Caco-2 (cell line): ENCODE measurements at regions not wholly inside any gene's neighbourhood (a gene's known extent, or its start where the extent isn't known, plus 50 kb on each side); places are given as distances from the start of the nearest gene placed in this dataset.
A peak's percentile ranks its signal among the peaks of the same experiment; 100 is the strongest.

Experiments used
- BruUV-seq: library from RNA; stranded (reverse); fragments of 400-500 nt; replicated peaks from 2 replicates; lab custom pipeline; 2021; lab: Mats Ljungman, UMichigan
- CTCF ChIA-PET: fragments of 300-600 bp; sonication (Branson Sonifier 250); formaldehyde crosslinking; loops from one replicate; lab custom pipeline; 2022; ENCODE audit warnings: antibody characterized with exemption; lab: Charles Lee
- POLR2A ChIA-PET: fragments of 300-600 bp; sonication (Branson Sonifier 250); formaldehyde crosslinking; loops from one replicate; lab custom pipeline; 2022; ENCODE audit warnings: antibody characterized with exemption; lab: Charles Lee
- DNase-seq, 2 experiments: peaks; one replicate each; pipeline versions ENCODE4 v3.0.0 to v3.0.0-alpha.2; 2020 to 2022
- H3K27me3 ChIP-seq: replicated peaks from 2 replicates; pipeline ENCODE4 v1.6.0; 2011; ENCODE audit warnings: low read length; ENCODE audit not compliant: control insufficient read depth, insufficient read depth
- H3K36me3 ChIP-seq: 2 replicates; pipeline ENCODE4 v1.5.1; 2011; ENCODE audit warnings: low read length; ENCODE audit not compliant: control insufficient read depth, insufficient read depth
- H3K4me1 ChIP-seq: fragments of 250-450 bp; sonication (Bioruptor Pico); 2 replicates; pipeline ENCODE4 v1.5.1; 2020; ENCODE audit warnings: mild to moderate bottlenecking
- H3K4me3 ChIP-seq: 2 replicates; pipeline ENCODE4 v1.5.1; 2011; ENCODE audit warnings: low read depth, mild to moderate bottlenecking, control low read depth, low read length
- H3K9me3 ChIP-seq: fragments of 250-450 bp; sonication (Bioruptor Pico); 2 replicates; pipeline ENCODE4 v1.5.1; 2020; ENCODE audit warnings: mild to moderate bottlenecking, moderate library complexity
- H3K27ac Mint-ChIP-seq: one replicate; pipeline ENCODE4 v1.8.0; 2022; ENCODE audit warnings: mixed read lengths; ENCODE audit not compliant: unreplicated experiment
- H3K27me3 Mint-ChIP-seq: one replicate; pipeline ENCODE4 v1.8.0; 2022; ENCODE audit warnings: mixed read lengths; ENCODE audit not compliant: insufficient read depth, unreplicated experiment
- H3K36me3 Mint-ChIP-seq: one replicate; pipeline ENCODE4 v1.8.0; 2022; ENCODE audit warnings: mild to moderate bottlenecking, mixed read lengths; ENCODE audit not compliant: insufficient read depth, unreplicated experiment
- H3K4me1 Mint-ChIP-seq: one replicate; pipeline ENCODE4 v1.8.0; 2022; ENCODE audit warnings: low read depth, mixed read lengths; ENCODE audit not compliant: unreplicated experiment
- H3K4me3 Mint-ChIP-seq: one replicate; pipeline ENCODE4 v1.8.0; 2022; ENCODE audit warnings: mild to moderate bottlenecking, moderate library complexity, mixed read lengths; ENCODE audit not compliant: unreplicated experiment
- H3K9me3 Mint-ChIP-seq: one replicate; pipeline ENCODE4 v1.8.0; 2022; ENCODE audit warnings: mixed read lengths; ENCODE audit not compliant: unreplicated experiment
- intact Hi-C: fragments of 100-400 bp; cut with micrococcal nuclease; formaldehyde crosslinking; loops from one replicate; pipeline ENCODE4 v1.10.0; 2022; ENCODE audit not compliant: unreplicated experiment
- TF ChIP-seq, protein P1 (sequence below), 2 experiments: fragments of 200-600 bp in 1 of 2; IDR thresholded peaks; 1 replicate in 1 of 2; 2 replicates in 1 of 2; pipeline versions ENCODE4 v1.5.1 to v1.8.0; 2011 to 2022; ENCODE audit warnings: antibody characterized with exemption in 1 of 2, control low read depth in 1 of 2, inconsistent platforms in 1 of 2, low read depth in 1 of 2, low read length in 1 of 2, mild to moderate bottlenecking in 1 of 2, moderate library complexity in 1 of 2; ENCODE audit not compliant: insufficient read depth in 1 of 2, severe bottlenecking in 1 of 2, unreplicated experiment in 1 of 2

DNA sequence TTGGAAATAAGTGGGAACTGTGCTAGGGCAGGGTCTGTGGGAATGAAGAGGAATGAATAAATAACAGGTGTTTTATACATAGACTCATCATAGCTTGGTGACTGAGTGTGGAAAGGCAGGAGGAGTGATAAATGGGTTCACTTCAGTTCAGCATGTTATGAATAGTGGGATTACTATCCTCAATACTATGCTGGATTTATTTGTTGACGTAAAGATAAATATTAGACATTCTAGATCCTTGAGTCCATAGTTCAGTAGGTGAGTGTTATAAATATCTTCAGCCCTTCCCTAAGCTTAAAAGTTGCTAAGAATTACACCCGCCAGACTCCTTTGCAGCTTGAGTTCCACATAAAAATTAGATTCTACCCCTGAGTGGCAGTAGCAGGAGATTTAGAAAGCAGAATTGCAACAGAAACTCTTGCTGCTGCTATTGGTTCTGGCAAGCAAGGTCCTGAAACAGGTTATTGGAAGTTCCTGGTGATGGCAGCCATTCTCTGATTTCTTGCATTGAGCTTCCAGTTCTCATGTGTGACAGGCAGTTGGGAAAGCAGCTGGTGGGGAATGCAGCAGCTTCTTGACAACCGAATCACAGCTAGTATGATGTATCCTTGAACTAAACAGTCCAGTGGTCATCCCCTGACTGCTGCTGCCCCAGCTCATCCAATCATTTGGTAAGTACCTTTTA is 1558.9 kb downstream of the FAM181B start:
- POLR2A ChIA-PET, result no interaction called here
- CTCF ChIA-PET, result interaction anchor here (1.4 kb wide), 1 partner anchor 18 kb away, joined by 3 read pairs; no protein-coding TSS in a partner anchor
- Histone ChIP-seq H3K4me1 (peaks cover 29% of the 10 kb centered on the region), H3K27me3 (no peaks in the 10 kb centered on the region), H3K4me3 (no peak overlapping the region), H3K36me3 (no peaks in the 10 kb centered on the region), H3K9me3 (peaks cover 6% of the 10 kb centered on the region; the same call in 1 of the 2 replicates)
- H3K27me3 Mint-ChIP-seq, result no peaks in the 10 kb centered on the region
- H3K9me3 Mint-ChIP-seq, result peaks cover 33% of the 10 kb centered on the region
- intact Hi-C loops, result loop anchor here (1.0 kb wide), 2 partner anchors 18 to 134 kb away; no protein-coding TSS in a partner anchor
- no peak overlapping the region for H3K4me3 Mint-ChIP-seq
- no peak overlapping the region for H3K27ac Mint-ChIP-seq
- no peaks in the 10 kb centered on the region for H3K36me3 Mint-ChIP-seq
- H3K4me1 Mint-ChIP-seq, result peaks cover 18% of the 10 kb centered on the region
- TF ChIP-seq, protein P1, sequence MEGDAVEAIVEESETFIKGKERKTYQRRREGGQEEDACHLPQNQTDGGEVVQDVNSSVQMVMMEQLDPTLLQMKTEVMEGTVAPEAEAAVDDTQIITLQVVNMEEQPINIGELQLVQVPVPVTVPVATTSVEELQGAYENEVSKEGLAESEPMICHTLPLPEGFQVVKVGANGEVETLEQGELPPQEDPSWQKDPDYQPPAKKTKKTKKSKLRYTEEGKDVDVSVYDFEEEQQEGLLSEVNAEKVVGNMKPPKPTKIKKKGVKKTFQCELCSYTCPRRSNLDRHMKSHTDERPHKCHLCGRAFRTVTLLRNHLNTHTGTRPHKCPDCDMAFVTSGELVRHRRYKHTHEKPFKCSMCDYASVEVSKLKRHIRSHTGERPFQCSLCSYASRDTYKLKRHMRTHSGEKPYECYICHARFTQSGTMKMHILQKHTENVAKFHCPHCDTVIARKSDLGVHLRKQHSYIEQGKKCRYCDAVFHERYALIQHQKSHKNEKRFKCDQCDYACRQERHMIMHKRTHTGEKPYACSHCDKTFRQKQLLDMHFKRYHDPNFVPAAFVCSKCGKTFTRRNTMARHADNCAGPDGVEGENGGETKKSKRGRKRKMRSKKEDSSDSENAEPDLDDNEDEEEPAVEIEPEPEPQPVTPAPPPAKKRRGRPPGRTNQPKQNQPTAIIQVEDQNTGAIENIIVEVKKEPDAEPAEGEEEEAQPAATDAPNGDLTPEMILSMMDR (IDR thresholded peaks at IDR 0.05; ENCODE audit: insufficient read depth in 1 of 2, low read depth in 1 of 2, low read length in 1 of 2, severe bottlenecking in 1 of 2, unreplicated experiment in 1 of 2), result no peak
- no TSS peak for BruUV-seq
- DNase-seq, result peak in 1 of 2 experiments; percentile 25

DNA sequence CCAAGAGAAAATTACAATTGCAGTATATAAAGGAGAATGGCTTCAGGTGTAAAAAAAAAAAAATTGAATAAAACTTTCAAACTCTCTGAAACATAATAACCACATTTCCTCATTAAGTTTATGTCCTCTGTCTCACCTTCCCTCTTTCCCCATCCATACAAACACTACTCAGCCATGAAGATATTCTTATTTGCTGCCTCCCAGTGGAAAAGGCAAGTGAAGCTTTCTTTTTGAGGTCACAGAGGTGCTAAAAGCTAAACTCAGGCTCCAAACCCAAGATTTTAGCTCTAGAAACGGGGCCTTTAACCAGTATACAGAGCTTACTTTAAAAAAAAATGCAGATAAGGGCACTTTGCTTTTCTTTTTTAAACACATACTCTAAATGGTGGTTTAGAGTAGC is 1568.5 kb downstream of the FAM181B start:
- Histone ChIP-seq H3K27me3 (no peaks in the 10 kb centered on the region), H3K9me3 (no peaks in the 10 kb centered on the region), H3K4me3 (no peak overlapping the region), H3K4me1 (no peaks in the 10 kb centered on the region), H3K36me3 (no peaks in the 10 kb centered on the region)
- Mint-ChIP-seq H3K9me3 (no peaks in the 10 kb centered on the region), H3K36me3 (no peaks in the 10 kb centered on the region), H3K27me3 (peaks cover 6% of the 10 kb centered on the region), H3K27ac (no peak overlapping the region), H3K4me3 (no peak overlapping the region), H3K4me1 (no peaks in the 10 kb centered on the region)
- peak in 1 of 2 experiments; percentile 42 for DNase-seq
- intact Hi-C loops, result loop anchor here (1.0 to 2.0 kb wide), 2 partner anchors 72 to 438 kb away; no protein-coding TSS in a partner anchor
- TF ChIP-seq, protein P1 (IDR thresholded peaks at IDR 0.05; ENCODE audit: insufficient read depth in 1 of 2, low read depth in 1 of 2, low read length in 1 of 2, severe bottlenecking in 1 of 2, unreplicated experiment in 1 of 2), result peak in 1 of 2 experiments; percentile 59
- CTCF ChIA-PET, result interaction anchor here (0.7 to 1.2 kb wide), 3 partner anchors 12 to 435 kb away, joined by 3 to 4 read pairs (median 3); no protein-coding TSS in a partner anchor
- BruUV-seq, result no TSS peak
- POLR2A ChIA-PET, result no interaction called here

DNA sequence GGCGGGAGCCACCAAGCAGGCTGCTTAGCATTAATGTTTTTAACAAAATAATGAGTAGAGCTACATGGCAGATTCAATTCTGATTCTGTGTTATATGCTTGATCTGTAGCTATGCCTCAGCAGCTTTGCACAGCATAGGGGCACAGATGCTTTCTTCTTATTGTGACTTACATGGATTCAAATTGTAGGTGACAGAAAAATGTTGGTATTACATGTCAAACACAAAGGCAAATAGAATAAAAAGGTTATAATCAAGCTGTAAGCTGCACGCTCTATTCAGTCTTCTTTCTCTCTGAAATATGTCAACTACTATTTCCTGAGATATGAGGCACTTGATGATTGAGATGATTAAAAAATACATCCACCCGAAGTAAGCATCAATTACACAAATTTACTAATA is 1573.8 kb downstream of the FAM181B start:
- H3K9me3 ChIP-seq, result no peaks in the 10 kb centered on the region
- Mint-ChIP-seq H3K27ac (no peak overlapping the region), H3K9me3 (no peaks in the 10 kb centered on the region), H3K4me3 (no peak overlapping the region), H3K4me1 (no peaks in the 10 kb centered on the region), H3K27me3 (peaks cover 11% of the 10 kb centered on the region), H3K36me3 (no peaks in the 10 kb centered on the region)
- no peaks in the 10 kb centered on the region for H3K36me3 ChIP-seq
- no TSS peak for BruUV-seq
- intact Hi-C loops, result no loop called here
- TF ChIP-seq, protein P1 (IDR thresholded peaks at IDR 0.05; ENCODE audit: insufficient read depth in 1 of 2, low read depth in 1 of 2, low read length in 1 of 2, severe bottlenecking in 1 of 2, unreplicated experiment in 1 of 2), result no peak
- H3K27me3 ChIP-seq, result no peaks in the 10 kb centered on the region
- DNase-seq, result no peak
- POLR2A ChIA-PET, result no interaction called here
- CTCF ChIA-PET, result no interaction called here
- no peak overlapping the region for H3K4me3 ChIP-seq
- no peaks in the 10 kb centered on the region for H3K4me1 ChIP-seq
